SIG-M5 treated with dmso at 0.1 percent for 504 hours (cell line): ENCODE measurements at regions not wholly inside any gene's neighbourhood (a gene's known extent, or its start where the extent isn't known, plus 50 kb on each side); places are given as distances from the start of the nearest gene placed in this dataset.
"Not testable (repeated sequence)": the region's sequence is repeated elsewhere in the genome, so short reads cannot be mapped to it uniquely, and the experiment has no call there.

ENCODE experiments used
- DNase-seq: peaks from one replicate; lab custom pipeline; 2025; ENCODE audit not compliant: unreplicated experiment; lab: John Stamatoyannopoulos, UW

GRCh38 chr6:67606906-67607828, 1027.9 kb upstream of the ADGRB3 start:
- no peak for DNase-seq

GRCh38 chr6:67594366-67594765, 1040.7 kb upstream of the ADGRB3 start:
- DNase-seq, result no peak

GRCh38 chr6:67593247-67593646, 1041.8 kb upstream of the ADGRB3 start:
- no peak for DNase-seq

- no peak for DNase-seq
Measured at GRCh38 chr6:67591910-67592309, 1043.2 kb upstream of the ADGRB3 start.

GRCh38 chr6:67567842-67568241, 1067.2 kb upstream of the ADGRB3 start:
- DNase-seq, result no peak

GRCh38 chr6:67563671-67564070, 1071.4 kb upstream of the ADGRB3 start:
- DNase-seq, result no peak

GRCh38 chr6:67560068-67560467, 1075.0 kb upstream of the ADGRB3 start:
- no peak for DNase-seq

- DNase-seq, result no peak
Measured at GRCh38 chr6:67558985-67559384, 1076.1 kb upstream of the ADGRB3 start.

GRCh38 chr6:67544851-67545452, 1090.1 kb upstream of the ADGRB3 start:
- no peak for DNase-seq

GRCh38 chr6:67541586-67541985, 1093.5 kb upstream of the ADGRB3 start:
- DNase-seq, result no peak

GRCh38 chr6:67538032-67538431, 1097.0 kb upstream of the ADGRB3 start:
- DNase-seq, result no peak

- no peak for DNase-seq
Measured at GRCh38 chr6:67535946-67536345, 1099.1 kb upstream of the ADGRB3 start.

GRCh38 chr6:67506352-67506751, 1128.7 kb upstream of the ADGRB3 start:
- no peak for DNase-seq

- no peak for DNase-seq
Measured at GRCh38 chr6:67501755-67502154, 1133.3 kb upstream of the ADGRB3 start.

- no peak for DNase-seq
Measured at GRCh38 chr6:67497749-67498148, 1137.3 kb upstream of the ADGRB3 start.

GRCh38 chr6:67496191-67496590, 1138.9 kb upstream of the ADGRB3 start:
- no peak for DNase-seq

- no peak for DNase-seq
Measured at GRCh38 chr6:67493682-67494081, 1141.4 kb upstream of the ADGRB3 start.

GRCh38 chr6:67475700-67476099, 1159.4 kb upstream of the ADGRB3 start:
- DNase-seq, result no peak

GRCh38 chr6:67467341-67467740, 1167.7 kb upstream of the ADGRB3 start:
- no peak for DNase-seq

GRCh38 chr6:67462725-67463124, 1172.4 kb upstream of the ADGRB3 start:
- DNase-seq, result not testable (repeated sequence)

- DNase-seq, result no peak
Measured at GRCh38 chr6:67459556-67459955, 1175.5 kb upstream of the ADGRB3 start.

- no peak for DNase-seq
Measured at GRCh38 chr6:67458265-67458664, 1176.8 kb upstream of the ADGRB3 start.
